GM18907 (cell line): ENCODE measurements at regions not wholly inside any gene's neighbourhood (a gene's known extent, or its start where the extent isn't known, plus 50 kb on each side); places are given as distances from the start of the nearest gene placed in this dataset.
"Not testable (repeated sequence)": the region's sequence is repeated elsewhere in the genome, so short reads cannot be mapped to it uniquely, and the experiment has no call there.

Source experiments
- ATAC-seq: cut with Tn5 transposase; IDR thresholded peaks from one replicate; pipeline ENCODE4 v1.9.1; 2021; ENCODE audit warnings: mild to moderate bottlenecking, moderate library complexity; ENCODE audit not compliant: unreplicated experiment

GRCh38 chr4:104549736-104550135 is 55.0 kb upstream of the CXXC4 start:
- no peak for ATAC-seq

GRCh38 chr4:104559502-104559901 is 64.8 kb upstream of the CXXC4 start:
- peak; percentile 59 for ATAC-seq

- ATAC-seq, result no peak
These were observed 76.6 kb upstream of the CXXC4 start for GRCh38 chr4:104571341-104571740.

GRCh38 chr4:104574371-104574770 is 79.7 kb upstream of the CXXC4 start:
- ATAC-seq, result no peak

GRCh38 chr4:104575278-104575677 is 80.6 kb upstream of the CXXC4 start:
- no peak for ATAC-seq

- ATAC-seq, result no peak
These were observed 82.7 kb upstream of the CXXC4 start for GRCh38 chr4:104577405-104577804.

GRCh38 chr4:104581476-104581875 is 86.8 kb upstream of the CXXC4 start:
- ATAC-seq, result not testable (repeated sequence)

- not testable (repeated sequence) for ATAC-seq
These were observed 87.4 kb upstream of the CXXC4 start for GRCh38 chr4:104582056-104582455.

GRCh38 chr4:104589264-104589868 is 94.7 kb upstream of the CXXC4 start:
- no peak for ATAC-seq

GRCh38 chr4:104591510-104591911 is 96.8 kb upstream of the CXXC4 start:
- no peak for ATAC-seq

GRCh38 chr4:104592183-104592582 is 97.5 kb upstream of the CXXC4 start:
- ATAC-seq, result no peak

- ATAC-seq, result no peak
These were observed 98.3 kb upstream of the CXXC4 start for GRCh38 chr4:104593019-104593418.

- no peak for ATAC-seq
These were observed 101.5 kb upstream of the CXXC4 start for GRCh38 chr4:104596189-104596588.

GRCh38 chr4:104615496-104615895 is 120.8 kb upstream of the CXXC4 start:
- no peak for ATAC-seq

- ATAC-seq, result no peak
These were observed 121.2 kb upstream of the CXXC4 start for GRCh38 chr4:104615926-104616325.

GRCh38 chr4:104616401-104616820 is 121.7 kb upstream of the CXXC4 start:
- no peak for ATAC-seq

- ATAC-seq, result no peak
These were observed 131.0 kb upstream of the CXXC4 start for GRCh38 chr4:104625706-104626105.

GRCh38 chr4:104629601-104630000 is 134.9 kb upstream of the CXXC4 start:
- ATAC-seq, result no peak

GRCh38 chr4:104630272-104630671 is 135.6 kb upstream of the CXXC4 start:
- ATAC-seq, result no peak

- ATAC-seq, result no peak
These were observed 136.3 kb upstream of the CXXC4 start for GRCh38 chr4:104631000-104631399.

- no peak for ATAC-seq
These were observed 146.7 kb upstream of the CXXC4 start for GRCh38 chr4:104641418-104641817.

GRCh38 chr4:104642521-104642920 is 147.8 kb upstream of the CXXC4 start:
- no peak for ATAC-seq

GRCh38 chr4:104643805-104644204 is 149.1 kb upstream of the CXXC4 start:
- no peak for ATAC-seq
